ENCODE measurements at regions not wholly inside any gene's neighbourhood (a gene's known extent, or its start where the extent isn't known, plus 50 kb on each side); places are given as distances from the start of the nearest gene placed in this dataset.
"Not testable (repeated sequence)": the region's sequence is repeated elsewhere in the genome, so short reads cannot be mapped to it uniquely, and the experiment has no call there.

- no peaks in the 10 kb centered on the region for H3K27me3 ChIP-seq (replicated peaks; ENCODE audit: insufficient read depth)
- H3K36me3 ChIP-seq = no peaks in the 10 kb centered on the region
- intact Hi-C loops (cut with DNase I) = no loop called here
- 14% methylated on average over 1 of the region's 1 CpG for WGBS
- no peak overlapping the region for H3K27ac ChIP-seq
- H3K4me3 ChIP-seq = no peak overlapping the region
- TF ChIP-seq CTCF (IDR thresholded peaks at IDR 0.05) (no peak), POLR2A (IDR thresholded peaks at IDR 0.05) (no peak), POLR2AphosphoS5 (IDR thresholded peaks at IDR 0.05) (no peak)
- H3K4me1 ChIP-seq (replicated peaks) = no peaks in the 10 kb centered on the region
- no peak for DNase-seq (ENCODE audit: low spot score)
- no peaks in the 10 kb centered on the region for H3K9me3 ChIP-seq
Measured at GRCh38 chr13:58953638-58954037, 1210.1 kb downstream of the DIAPH3 start.

GRCh38 chr13:58955546-58956385 lies 1208.0 kb downstream of the DIAPH3 start:
- no peaks in the 10 kb centered on the region for H3K9me3 ChIP-seq
- no peaks in the 10 kb centered on the region for H3K27me3 ChIP-seq (replicated peaks; ENCODE audit: insufficient read depth)
- WGBS = 80% methylated on average over 7 of the region's 7 CpGs
- H3K4me1 ChIP-seq (replicated peaks) = no peaks in the 10 kb centered on the region
- intact Hi-C loops (cut with DNase I) = no loop called here
- H3K27ac ChIP-seq = no peak overlapping the region
- DNase-seq (ENCODE audit: low spot score) = no peak
- H3K36me3 ChIP-seq = no peaks in the 10 kb centered on the region
- TF ChIP-seq POLR2AphosphoS5 (IDR thresholded peaks at IDR 0.05) (no peak), POLR2A (IDR thresholded peaks at IDR 0.05) (no peak), CTCF (IDR thresholded peaks at IDR 0.05) (no peak)
- H3K4me3 ChIP-seq = no peak overlapping the region

GRCh38 chr13:58958097-58958496 lies 1205.6 kb downstream of the DIAPH3 start:
- WGBS = 98% methylated on average over 14 of the region's 22 CpGs
- H3K27ac ChIP-seq; H3K4me1 ChIP-seq (replicated peaks); H3K36me3 ChIP-seq; H3K4me3 ChIP-seq; intact Hi-C loops (cut with DNase I); H3K27me3 ChIP-seq (replicated peaks; ENCODE audit: insufficient read depth); H3K9me3 ChIP-seq; DNase-seq (ENCODE audit: low spot score): not testable (repeated sequence)

- WGBS = 80% methylated on average over 2 of the region's 2 CpGs
- Histone ChIP-seq H3K9me3 (no peaks in the 10 kb centered on the region), H3K4me3 (no peak overlapping the region), H3K27me3 (replicated peaks; ENCODE audit: insufficient read depth) (no peaks in the 10 kb centered on the region), H3K36me3 (no peaks in the 10 kb centered on the region), H3K27ac (no peak overlapping the region), H3K4me1 (replicated peaks) (no peaks in the 10 kb centered on the region)
- intact Hi-C loops (cut with DNase I) = no loop called here
- no peak for DNase-seq (ENCODE audit: low spot score)
- no peak for TF ChIP-seq POLR2AphosphoS5 (IDR thresholded peaks at IDR 0.05)
- TF ChIP-seq CTCF (IDR thresholded peaks at IDR 0.05) = no peak
- no peak for TF ChIP-seq POLR2A (IDR thresholded peaks at IDR 0.05)
Measured at GRCh38 chr13:58960888-58961287, 1202.8 kb downstream of the DIAPH3 start.

GRCh38 chr13:58963321-58963720 lies 1200.4 kb downstream of the DIAPH3 start:
- no peak for DNase-seq (ENCODE audit: low spot score)
- no peaks in the 10 kb centered on the region for H3K27me3 ChIP-seq (replicated peaks; ENCODE audit: insufficient read depth)
- no peak overlapping the region for H3K27ac ChIP-seq
- no peaks in the 10 kb centered on the region for H3K9me3 ChIP-seq
- H3K36me3 ChIP-seq = no peaks in the 10 kb centered on the region
- WGBS = 91% methylated on average over 2 of the region's 2 CpGs
- intact Hi-C loops (cut with DNase I) = no loop called here
- TF ChIP-seq POLR2A (IDR thresholded peaks at IDR 0.05) (no peak), POLR2AphosphoS5 (IDR thresholded peaks at IDR 0.05) (no peak), CTCF (IDR thresholded peaks at IDR 0.05) (no peak)
- no peak overlapping the region for H3K4me3 ChIP-seq
- no peaks in the 10 kb centered on the region for H3K4me1 ChIP-seq (replicated peaks)

Data from prostate gland (tissue), 2 donors.